Mesothelial cell of epicardium (in vitro differentiated cells): ENCODE measurements at regions not wholly inside any gene's neighbourhood (a gene's known extent, or its start where the extent isn't known, plus 50 kb on each side); places are given as distances from the start of the nearest gene placed in this dataset.

Experiments
- DNase-seq, 2 experiments: peaks; one replicate each; pipeline ENCODE4 v3.0.0; 2021; ENCODE audit warnings: low spot score in 2 of 2; ENCODE audit not compliant: unreplicated experiment in 2 of 2
- H3K27ac Mint-ChIP-seq: 2 replicates; pipeline ENCODE4 v1.8.0; 2021; ENCODE audit warnings: mixed read lengths
- H3K27me3 Mint-ChIP-seq: 2 replicates; pipeline ENCODE4 v1.8.0; 2021; ENCODE audit warnings: low read depth, mixed read lengths
- H3K36me3 Mint-ChIP-seq: 2 replicates; pipeline ENCODE4 v1.8.0; 2021; ENCODE audit warnings: mixed read lengths
- H3K4me1 Mint-ChIP-seq: 2 replicates; pipeline ENCODE4 v1.8.0; 2021; ENCODE audit warnings: mixed read lengths
- H3K4me3 Mint-ChIP-seq: 2 replicates; pipeline ENCODE4 v1.8.0; 2021; ENCODE audit warnings: mild to moderate bottlenecking, moderate library complexity, mixed read lengths
- H3K9me3 Mint-ChIP-seq: 2 replicates; pipeline ENCODE4 v1.8.0; 2021; ENCODE audit warnings: mixed read lengths
- TF ChIP-seq, protein P1 (sequence below): fragments of 200-600 bp; sonication (generic); IDR thresholded peaks from one replicate; pipeline ENCODE4 v1.5.0; 2021; ENCODE audit warnings: antibody characterized with exemption; ENCODE audit not compliant: unreplicated experiment

DNA sequence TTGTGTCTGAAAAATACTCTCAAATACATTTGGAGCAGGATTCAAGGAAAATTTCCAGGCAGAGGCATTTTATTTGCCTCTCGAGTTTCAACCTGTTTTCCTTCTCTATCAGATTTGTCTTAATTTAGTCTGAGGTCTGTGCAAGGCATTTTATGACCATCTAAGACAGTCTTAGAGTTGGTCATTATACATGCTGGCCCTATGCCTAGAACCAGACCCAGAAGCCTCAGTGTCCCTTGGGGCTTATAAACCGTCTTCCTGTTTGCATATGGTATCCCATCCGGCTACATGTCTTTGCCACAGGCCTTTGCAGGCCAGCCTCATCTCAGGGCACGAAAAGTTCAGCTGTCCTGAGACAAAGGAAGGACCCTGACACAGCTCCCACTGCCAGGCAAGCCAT is 346.1 kb downstream of the SIPA1L2 start:
- H3K4me3 Mint-ChIP-seq, result no peak overlapping the region
- no peaks in the 10 kb centered on the region for H3K9me3 Mint-ChIP-seq
- TF ChIP-seq, protein P1, sequence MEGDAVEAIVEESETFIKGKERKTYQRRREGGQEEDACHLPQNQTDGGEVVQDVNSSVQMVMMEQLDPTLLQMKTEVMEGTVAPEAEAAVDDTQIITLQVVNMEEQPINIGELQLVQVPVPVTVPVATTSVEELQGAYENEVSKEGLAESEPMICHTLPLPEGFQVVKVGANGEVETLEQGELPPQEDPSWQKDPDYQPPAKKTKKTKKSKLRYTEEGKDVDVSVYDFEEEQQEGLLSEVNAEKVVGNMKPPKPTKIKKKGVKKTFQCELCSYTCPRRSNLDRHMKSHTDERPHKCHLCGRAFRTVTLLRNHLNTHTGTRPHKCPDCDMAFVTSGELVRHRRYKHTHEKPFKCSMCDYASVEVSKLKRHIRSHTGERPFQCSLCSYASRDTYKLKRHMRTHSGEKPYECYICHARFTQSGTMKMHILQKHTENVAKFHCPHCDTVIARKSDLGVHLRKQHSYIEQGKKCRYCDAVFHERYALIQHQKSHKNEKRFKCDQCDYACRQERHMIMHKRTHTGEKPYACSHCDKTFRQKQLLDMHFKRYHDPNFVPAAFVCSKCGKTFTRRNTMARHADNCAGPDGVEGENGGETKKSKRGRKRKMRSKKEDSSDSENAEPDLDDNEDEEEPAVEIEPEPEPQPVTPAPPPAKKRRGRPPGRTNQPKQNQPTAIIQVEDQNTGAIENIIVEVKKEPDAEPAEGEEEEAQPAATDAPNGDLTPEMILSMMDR, result no peak
- H3K27ac Mint-ChIP-seq, result no peak overlapping the region
- peaks cover 27% of the 10 kb centered on the region for H3K4me1 Mint-ChIP-seq
- H3K27me3 Mint-ChIP-seq, result no peaks in the 10 kb centered on the region
- DNase-seq, result no peak
- no peaks in the 10 kb centered on the region for H3K36me3 Mint-ChIP-seq

DNA sequence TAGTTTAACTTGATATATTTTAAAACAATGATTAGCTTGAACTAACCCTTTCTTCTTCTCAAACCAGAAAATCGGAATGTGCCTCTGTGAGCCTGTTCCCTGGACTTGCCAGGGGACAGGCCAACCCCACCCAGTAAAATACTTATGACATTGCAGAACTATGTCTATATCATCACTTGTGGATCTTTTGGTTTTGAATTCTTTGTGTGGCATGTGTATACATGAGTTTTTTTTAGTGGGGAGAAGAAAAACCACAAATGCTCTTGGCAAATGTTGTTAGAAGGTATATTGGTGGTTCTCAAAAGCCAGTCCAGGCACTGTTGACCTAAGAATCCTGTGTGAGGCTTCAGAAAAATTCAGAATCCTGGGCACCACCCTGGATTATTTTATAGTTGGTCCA is 347.4 kb downstream of the SIPA1L2 start:
- Mint-ChIP-seq H3K36me3 (no peaks in the 10 kb centered on the region), H3K4me3 (no peak overlapping the region), H3K4me1 (peaks cover 24% of the 10 kb centered on the region), H3K9me3 (no peaks in the 10 kb centered on the region), H3K27ac (no peak overlapping the region), H3K27me3 (no peaks in the 10 kb centered on the region)
- TF ChIP-seq, protein P1, result no peak
- DNase-seq, result no peak

DNA sequence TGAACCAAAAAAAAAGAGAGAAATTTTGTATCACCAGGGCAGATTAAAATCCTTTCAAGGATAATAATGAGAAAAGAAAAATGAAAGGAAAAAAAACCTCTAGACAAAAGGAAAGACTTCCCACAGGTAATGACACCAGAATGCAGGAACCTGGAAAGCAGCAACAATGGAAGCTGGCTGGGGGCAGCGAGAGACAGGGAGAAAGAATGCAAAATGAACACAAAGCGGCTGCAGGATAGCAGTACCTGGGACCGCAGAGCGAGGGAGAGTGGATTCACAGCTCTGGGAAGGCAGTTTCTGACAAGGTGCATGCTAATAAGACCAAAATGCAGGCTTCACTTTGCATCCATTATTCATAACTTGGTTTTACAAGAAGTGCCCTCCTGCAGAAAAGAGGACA is 349.0 kb downstream of the SIPA1L2 start:
- Mint-ChIP-seq H3K27me3 (peaks cover 5% of the 10 kb centered on the region), H3K9me3 (no peaks in the 10 kb centered on the region), H3K4me1 (peaks cover 24% of the 10 kb centered on the region), H3K4me3 (no peak overlapping the region), H3K27ac (no peak overlapping the region), H3K36me3 (no peaks in the 10 kb centered on the region)
- TF ChIP-seq, protein P1, result no peak
- no peak for DNase-seq

DNA sequence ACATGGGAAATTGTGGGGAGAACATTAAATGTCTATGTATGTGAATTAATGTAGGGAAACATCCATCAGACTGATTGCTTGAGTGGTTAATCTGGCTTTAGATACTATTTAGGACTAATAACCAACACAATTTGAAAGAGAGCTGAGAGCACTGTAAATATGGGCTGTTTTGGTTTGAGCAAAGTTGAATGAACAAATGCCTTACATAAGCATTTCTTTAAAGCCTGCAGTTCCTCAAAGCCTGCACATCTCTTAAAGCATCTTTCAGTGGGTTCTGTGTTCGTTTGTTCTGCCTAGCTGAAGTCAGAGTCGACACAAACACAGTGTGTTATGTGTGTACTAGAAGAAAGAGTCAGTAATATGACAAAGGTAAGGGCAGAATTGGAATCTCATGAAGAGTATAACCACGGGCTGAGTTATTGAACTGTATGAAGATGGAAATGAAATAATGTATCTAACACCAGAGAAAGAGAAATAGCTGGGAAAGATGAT is 350.0 kb downstream of the SIPA1L2 start:
- H3K27me3 Mint-ChIP-seq, result peaks cover 5% of the 10 kb centered on the region
- H3K27ac Mint-ChIP-seq, result no peak overlapping the region
- no peak overlapping the region for H3K4me3 Mint-ChIP-seq
- peaks cover 24% of the 10 kb centered on the region for H3K4me1 Mint-ChIP-seq
- TF ChIP-seq, protein P1, result no peak
- H3K9me3 Mint-ChIP-seq, result no peaks in the 10 kb centered on the region
- no peaks in the 10 kb centered on the region for H3K36me3 Mint-ChIP-seq
- no peak for DNase-seq

DNA sequence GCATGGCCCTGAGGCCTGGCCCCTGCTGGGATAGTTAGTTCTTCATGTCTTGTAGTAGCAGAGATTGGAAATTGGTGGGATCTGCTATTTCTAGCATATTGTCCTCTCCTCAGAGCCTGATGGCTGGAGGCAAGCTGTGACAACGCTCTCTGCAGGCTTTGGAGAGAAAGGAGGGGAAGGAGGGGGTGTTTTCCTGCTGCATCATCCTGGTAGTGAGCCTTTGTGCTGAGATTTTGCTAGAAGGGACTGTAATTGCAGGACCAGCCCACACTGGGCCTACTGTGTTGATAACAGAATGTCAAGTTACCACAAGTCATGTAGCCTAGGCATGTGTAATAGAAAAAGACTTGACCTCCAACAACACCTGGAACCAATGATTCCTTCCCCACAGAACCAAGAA is 351.0 kb downstream of the SIPA1L2 start:
- H3K27me3 Mint-ChIP-seq, result peaks cover 5% of the 10 kb centered on the region
- no peak for DNase-seq
- no peak overlapping the region for H3K27ac Mint-ChIP-seq
- no peaks in the 10 kb centered on the region for H3K9me3 Mint-ChIP-seq
- H3K36me3 Mint-ChIP-seq, result no peaks in the 10 kb centered on the region
- no peak overlapping the region for H3K4me3 Mint-ChIP-seq
- H3K4me1 Mint-ChIP-seq, result peaks cover 29% of the 10 kb centered on the region
- TF ChIP-seq, protein P1, result no peak

DNA sequence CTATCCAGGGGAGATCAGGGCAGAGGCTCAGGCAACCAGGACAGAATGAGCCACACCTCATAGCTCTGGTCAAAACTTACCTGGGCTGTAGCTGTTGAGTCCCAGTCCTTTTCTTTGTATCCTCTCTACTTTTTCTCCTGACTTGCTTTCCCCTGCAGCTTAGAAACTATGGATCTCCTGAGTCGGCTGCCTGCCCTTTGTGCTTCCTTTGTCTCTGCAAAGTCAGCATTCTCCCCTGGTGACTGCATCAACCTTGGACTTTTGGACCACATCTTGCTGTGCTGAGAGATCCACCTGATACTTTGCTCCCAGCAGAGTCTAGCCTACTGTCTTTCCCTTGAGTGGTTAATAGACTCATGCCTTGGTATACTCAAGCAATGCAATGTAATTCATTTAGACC is 353.3 kb downstream of the SIPA1L2 start:
- Mint-ChIP-seq H3K4me1 (peaks cover 30% of the 10 kb centered on the region), H3K36me3 (no peaks in the 10 kb centered on the region), H3K9me3 (no peaks in the 10 kb centered on the region), H3K4me3 (no peak overlapping the region), H3K27ac (no peak overlapping the region), H3K27me3 (peaks cover 5% of the 10 kb centered on the region)
- no peak for DNase-seq
- TF ChIP-seq, protein P1, result no peak
